ENCODE measurements at regions not wholly inside any gene's neighbourhood (a gene's known extent, or its start where the extent isn't known, plus 50 kb on each side); places are given as distances from the start of the nearest gene placed in this dataset.

- Mint-ChIP-seq H3K27me3 (peaks cover 4% of the 10 kb centered on the region), H3K9me3 (ENCODE audit: insufficient read depth) (no peaks in the 10 kb centered on the region), H3K4me3 (no peak overlapping the region), H3K27ac (no peak overlapping the region), H3K4me1 (no peaks in the 10 kb centered on the region)
- no peaks in the 10 kb centered on the region for H3K79me2 ChIP-seq (ENCODE audit: control insufficient read depth, insufficient read depth, low read length)
- no peak overlapping the region for H3K27ac ChIP-seq (ENCODE audit: low read length in 2 of 2)
- no peaks in the 10 kb centered on the region for H4K20me1 ChIP-seq (ENCODE audit: control insufficient read depth, insufficient read depth, low read length, poor library complexity, severe bottlenecking)
- no peak overlapping the region for H2AFZ ChIP-seq (ENCODE audit: insufficient read depth, low read depth, low read length, poor library complexity, severe bottlenecking)
- ChIA-PET CTCF (no interaction called here), POLR2A (no interaction called here)
- H3K4me3 ChIP-seq (ENCODE audit: control extremely low read depth in 1 of 5, extremely low read depth in 1 of 5, insufficient read depth in 1 of 5, low read depth in 2 of 5, low read length in 4 of 5): no peak overlapping the region
- no peak overlapping the region for H3K4me2 ChIP-seq (replicated peaks; ENCODE audit: low read depth, low read length, poor library complexity, severe bottlenecking)
- H3K36me3 ChIP-seq (replicated peaks in 1 of 2; ENCODE audit: control extremely low read depth in 1 of 2, control insufficient read depth in 1 of 2, extremely low read depth in 1 of 2, insufficient read depth in 2 of 2, low read length in 1 of 2): no peaks in the 10 kb centered on the region
- ATAC-seq (ENCODE audit: low read depth) (no peak), DNase-seq (no peak)
- WGBS (ENCODE audit: insufficient coverage): no CpG with 5 or more reads among the region's 1 CpG
- no peaks in the 10 kb centered on the region for H3K27me3 ChIP-seq (replicated peaks in 1 of 4; ENCODE audit: control extremely low read depth in 1 of 4, control insufficient read depth in 3 of 4, insufficient read depth in 4 of 4, low read length in 3 of 4)
- H3K4me1 ChIP-seq (ENCODE audit: control insufficient read depth in 2 of 2, insufficient read depth in 2 of 2, low read length in 2 of 2): no peaks in the 10 kb centered on the region
- no peak for TF ChIP-seq CTCF (IDR thresholded peaks at IDR 0.05)
- no peak for TF ChIP-seq EZH2 (IDR thresholded peaks at IDR 0.05; ENCODE audit: borderline replicate concordance, insufficient read depth, low read depth, low read length, poor library complexity, severe bottlenecking)
- no peaks in the 10 kb centered on the region for H3K9me3 ChIP-seq (ENCODE audit: control extremely low read depth in 1 of 3, control insufficient read depth in 2 of 3, insufficient read depth in 1 of 3, low read length in 2 of 3)
- H3K9ac ChIP-seq (ENCODE audit: low read length): no peak overlapping the region
- intact Hi-C loops (cut with micrococcal nuclease): no loop called here
These were observed 266.0 kb downstream of the DTHD1 start for GRCh38 chr4:36547383-36547782.

- intact Hi-C loops (cut with micrococcal nuclease): no loop called here
- WGBS (ENCODE audit: insufficient coverage): 83% methylated on average over 1 of the region's 3 CpGs
- Histone ChIP-seq H3K9ac (ENCODE audit: low read length) (no peak overlapping the region), H3K36me3 (replicated peaks in 1 of 2; ENCODE audit: control extremely low read depth in 1 of 2, control insufficient read depth in 1 of 2, extremely low read depth in 1 of 2, insufficient read depth in 2 of 2, low read length in 1 of 2) (no peaks in the 10 kb centered on the region), H3K4me3 (ENCODE audit: control extremely low read depth in 1 of 5, extremely low read depth in 1 of 5, insufficient read depth in 1 of 5, low read depth in 2 of 5, low read length in 4 of 5) (no peak overlapping the region), H3K4me1 (ENCODE audit: control insufficient read depth in 2 of 2, insufficient read depth in 2 of 2, low read length in 2 of 2) (no peaks in the 10 kb centered on the region), H3K9me3 (ENCODE audit: control extremely low read depth in 1 of 3, control insufficient read depth in 2 of 3, insufficient read depth in 1 of 3, low read length in 2 of 3) (no peaks in the 10 kb centered on the region), H4K20me1 (ENCODE audit: control insufficient read depth, insufficient read depth, low read length, poor library complexity, severe bottlenecking) (no peaks in the 10 kb centered on the region), H3K27me3 (replicated peaks in 1 of 4; ENCODE audit: control extremely low read depth in 1 of 4, control insufficient read depth in 3 of 4, insufficient read depth in 4 of 4, low read length in 3 of 4) (no peaks in the 10 kb centered on the region), H3K4me2 (replicated peaks; ENCODE audit: low read depth, low read length, poor library complexity, severe bottlenecking) (no peak overlapping the region), H3K27ac (ENCODE audit: low read length in 2 of 2) (no peak overlapping the region), H3K79me2 (ENCODE audit: control insufficient read depth, insufficient read depth, low read length) (no peaks in the 10 kb centered on the region), H2AFZ (ENCODE audit: insufficient read depth, low read depth, low read length, poor library complexity, severe bottlenecking) (no peak overlapping the region)
- no peak for TF ChIP-seq EZH2 (IDR thresholded peaks at IDR 0.05; ENCODE audit: borderline replicate concordance, insufficient read depth, low read depth, low read length, poor library complexity, severe bottlenecking)
- no peak for TF ChIP-seq CTCF (IDR thresholded peaks at IDR 0.05)
- no peak for ATAC-seq (ENCODE audit: low read depth)
- no peak for DNase-seq
- CTCF ChIA-PET: no interaction called here
- H3K27me3 Mint-ChIP-seq: peaks cover 4% of the 10 kb centered on the region
- no peak overlapping the region for H3K4me3 Mint-ChIP-seq
- H3K4me1 Mint-ChIP-seq: no peaks in the 10 kb centered on the region
- POLR2A ChIA-PET: no interaction called here
- no peaks in the 10 kb centered on the region for H3K9me3 Mint-ChIP-seq (ENCODE audit: insufficient read depth)
- H3K27ac Mint-ChIP-seq: no peak overlapping the region
These were observed 267.8 kb downstream of the DTHD1 start for GRCh38 chr4:36549252-36549651.

Measured in B cell (primary cell).